ENCODE measurements at regions not wholly inside any gene's neighbourhood (a gene's known extent, or its start where the extent isn't known, plus 50 kb on each side); places are given as distances from the start of the nearest gene placed in this dataset.
"Not testable (repeated sequence)": the region's sequence is repeated elsewhere in the genome, so short reads cannot be mapped to it uniquely, and the experiment has no call there.

- not testable (repeated sequence) for TF ChIP-seq EZH2 (IDR thresholded peaks at IDR 0.05); POLR2AphosphoS5 (IDR thresholded peaks at IDR 0.05; ENCODE audit: borderline replicate concordance, low read depth, low read length); FOXP2 (optimal IDR thresholded peaks at IDR 0.05; ENCODE audit: control extremely low read depth, extremely low read length, insufficient read depth)
Observed at GRCh38 chr7:29664999-29665398, 101.4 kb downstream of the PRR15 start.

Data from SK-N-MC (cell line).